ENCODE measurements at regions not wholly inside any gene's neighbourhood (a gene's known extent, or its start where the extent isn't known, plus 50 kb on each side); places are given as distances from the start of the nearest gene placed in this dataset.

- WGBS (ENCODE audit: insufficient coverage, insufficient read length) = no CpG with 5 or more reads among the region's 2 CpGs
- H3K27ac ChIP-seq (ENCODE audit: low read length) = no peak overlapping the region
- no peaks in the 10 kb centered on the region for H3K27me3 ChIP-seq (ENCODE audit: control insufficient read depth, insufficient read depth, low read length)
- no peak overlapping the region for H3K4me3 ChIP-seq (ENCODE audit: low read length)
- no peaks in the 10 kb centered on the region; the same call in 1 of the 2 replicates for H3K36me3 ChIP-seq (ENCODE audit: control insufficient read depth, insufficient read depth, low read length)
- no peak for DNase-seq (ENCODE audit: low read depth, low spot score)
- no peaks in the 10 kb centered on the region for H3K9me3 ChIP-seq (ENCODE audit: control insufficient read depth, insufficient read depth, low read length)
- no peaks in the 10 kb centered on the region for H3K4me1 ChIP-seq (ENCODE audit: control insufficient read depth, insufficient read depth, low read length)
These were observed 156.1 kb upstream of the VLDLR start for GRCh38 chr9:2465516-2465915.

GRCh38 chr9:2465921-2466460 is 155.6 kb upstream of the VLDLR start:
- H3K36me3 ChIP-seq (ENCODE audit: control insufficient read depth, insufficient read depth, low read length) = no peaks in the 10 kb centered on the region; the same call in 1 of the 2 replicates
- H3K4me3 ChIP-seq (ENCODE audit: low read length) = no peak overlapping the region
- no peaks in the 10 kb centered on the region for H3K4me1 ChIP-seq (ENCODE audit: control insufficient read depth, insufficient read depth, low read length)
- H3K27ac ChIP-seq (ENCODE audit: low read length) = no peak overlapping the region
- no peak for DNase-seq (ENCODE audit: low read depth, low spot score)
- WGBS (ENCODE audit: insufficient coverage, insufficient read length) = no CpG with 5 or more reads among the region's 1 CpG
- H3K27me3 ChIP-seq (ENCODE audit: control insufficient read depth, insufficient read depth, low read length) = no peaks in the 10 kb centered on the region
- no peaks in the 10 kb centered on the region for H3K9me3 ChIP-seq (ENCODE audit: control insufficient read depth, insufficient read depth, low read length)

GRCh38 chr9:2466703-2467102 is 154.9 kb upstream of the VLDLR start:
- DNase-seq (ENCODE audit: low read depth, low spot score) = no peak
- Histone ChIP-seq H3K27ac (ENCODE audit: low read length) (no peak overlapping the region), H3K36me3 (ENCODE audit: control insufficient read depth, insufficient read depth, low read length) (no peaks in the 10 kb centered on the region; the same call in 1 of the 2 replicates), H3K27me3 (ENCODE audit: control insufficient read depth, insufficient read depth, low read length) (no peaks in the 10 kb centered on the region), H3K9me3 (ENCODE audit: control insufficient read depth, insufficient read depth, low read length) (no peaks in the 10 kb centered on the region), H3K4me3 (ENCODE audit: low read length) (no peak overlapping the region), H3K4me1 (ENCODE audit: control insufficient read depth, insufficient read depth, low read length) (no peaks in the 10 kb centered on the region)
- WGBS (ENCODE audit: insufficient coverage, insufficient read length) = no CpG with 5 or more reads among the region's 6 CpGs

- H3K4me1 ChIP-seq (ENCODE audit: control insufficient read depth, insufficient read depth, low read length) = no peaks in the 10 kb centered on the region
- no peaks in the 10 kb centered on the region for H3K9me3 ChIP-seq (ENCODE audit: control insufficient read depth, insufficient read depth, low read length)
- H3K27ac ChIP-seq (ENCODE audit: low read length) = no peak overlapping the region
- WGBS (ENCODE audit: insufficient coverage, insufficient read length) = no CpG with 5 or more reads among the region's 6 CpGs
- no peak for DNase-seq (ENCODE audit: low read depth, low spot score)
- no peaks in the 10 kb centered on the region; the same call in 1 of the 2 replicates for H3K36me3 ChIP-seq (ENCODE audit: control insufficient read depth, insufficient read depth, low read length)
- no peak overlapping the region for H3K4me3 ChIP-seq (ENCODE audit: low read length)
- H3K27me3 ChIP-seq (ENCODE audit: control insufficient read depth, insufficient read depth, low read length) = no peaks in the 10 kb centered on the region
These were observed 151.8 kb upstream of the VLDLR start for GRCh38 chr9:2469681-2470221.

GRCh38 chr9:2473681-2474080 is 147.9 kb upstream of the VLDLR start:
- no CpG with 5 or more reads among the region's 1 CpG for WGBS (ENCODE audit: insufficient coverage, insufficient read length)
- no peaks in the 10 kb centered on the region for H3K27me3 ChIP-seq (ENCODE audit: control insufficient read depth, insufficient read depth, low read length)
- no peak overlapping the region for H3K27ac ChIP-seq (ENCODE audit: low read length)
- H3K9me3 ChIP-seq (ENCODE audit: control insufficient read depth, insufficient read depth, low read length) = no peaks in the 10 kb centered on the region
- no peaks in the 10 kb centered on the region for H3K4me1 ChIP-seq (ENCODE audit: control insufficient read depth, insufficient read depth, low read length)
- DNase-seq (ENCODE audit: low read depth, low spot score) = no peak
- H3K4me3 ChIP-seq (ENCODE audit: low read length) = no peak overlapping the region
- H3K36me3 ChIP-seq (ENCODE audit: control insufficient read depth, insufficient read depth, low read length) = no peaks in the 10 kb centered on the region

- H3K27me3 ChIP-seq (ENCODE audit: control insufficient read depth, insufficient read depth, low read length) = no peaks in the 10 kb centered on the region
- H3K36me3 ChIP-seq (ENCODE audit: control insufficient read depth, insufficient read depth, low read length) = no peaks in the 10 kb centered on the region
- WGBS (ENCODE audit: insufficient coverage, insufficient read length) = no CpG with 5 or more reads among the region's 1 CpG
- H3K9me3 ChIP-seq (ENCODE audit: control insufficient read depth, insufficient read depth, low read length) = no peaks in the 10 kb centered on the region
- no peak for DNase-seq (ENCODE audit: low read depth, low spot score)
- no peak overlapping the region for H3K4me3 ChIP-seq (ENCODE audit: low read length)
- H3K4me1 ChIP-seq (ENCODE audit: control insufficient read depth, insufficient read depth, low read length) = no peaks in the 10 kb centered on the region
- no peak overlapping the region for H3K27ac ChIP-seq (ENCODE audit: low read length)
These were observed 143.8 kb upstream of the VLDLR start for GRCh38 chr9:2477755-2478154.

GRCh38 chr9:2478421-2478820 is 143.2 kb upstream of the VLDLR start:
- Histone ChIP-seq H3K4me3 (ENCODE audit: low read length) (no peak overlapping the region), H3K27ac (ENCODE audit: low read length) (no peak overlapping the region), H3K27me3 (ENCODE audit: control insufficient read depth, insufficient read depth, low read length) (no peaks in the 10 kb centered on the region), H3K4me1 (ENCODE audit: control insufficient read depth, insufficient read depth, low read length) (no peaks in the 10 kb centered on the region), H3K9me3 (ENCODE audit: control insufficient read depth, insufficient read depth, low read length) (no peaks in the 10 kb centered on the region), H3K36me3 (ENCODE audit: control insufficient read depth, insufficient read depth, low read length) (no peaks in the 10 kb centered on the region)
- DNase-seq (ENCODE audit: low read depth, low spot score) = no peak
- no CpG with 5 or more reads among the region's 3 CpGs for WGBS (ENCODE audit: insufficient coverage, insufficient read length)

- H3K4me3 ChIP-seq (ENCODE audit: low read length) = no peak overlapping the region
- no peaks in the 10 kb centered on the region for H3K9me3 ChIP-seq (ENCODE audit: control insufficient read depth, insufficient read depth, low read length)
- H3K27me3 ChIP-seq (ENCODE audit: control insufficient read depth, insufficient read depth, low read length) = no peaks in the 10 kb centered on the region
- no peak overlapping the region for H3K27ac ChIP-seq (ENCODE audit: low read length)
- H3K36me3 ChIP-seq (ENCODE audit: control insufficient read depth, insufficient read depth, low read length) = no peaks in the 10 kb centered on the region
- H3K4me1 ChIP-seq (ENCODE audit: control insufficient read depth, insufficient read depth, low read length) = no peaks in the 10 kb centered on the region
- no peak for DNase-seq (ENCODE audit: low read depth, low spot score)
- no CpG with 5 or more reads among the region's 2 CpGs for WGBS (ENCODE audit: insufficient coverage, insufficient read length)
These were observed 142.5 kb upstream of the VLDLR start for GRCh38 chr9:2479056-2479565.

GRCh38 chr9:2480255-2480837 is 141.2 kb upstream of the VLDLR start:
- WGBS (ENCODE audit: insufficient coverage, insufficient read length) = no CpG with 5 or more reads among the region's 4 CpGs
- DNase-seq (ENCODE audit: low read depth, low spot score) = no peak
- Histone ChIP-seq H3K4me3 (ENCODE audit: low read length) (no peak overlapping the region), H3K36me3 (ENCODE audit: control insufficient read depth, insufficient read depth, low read length) (no peaks in the 10 kb centered on the region), H3K9me3 (ENCODE audit: control insufficient read depth, insufficient read depth, low read length) (no peaks in the 10 kb centered on the region), H3K4me1 (ENCODE audit: control insufficient read depth, insufficient read depth, low read length) (no peaks in the 10 kb centered on the region), H3K27me3 (ENCODE audit: control insufficient read depth, insufficient read depth, low read length) (no peaks in the 10 kb centered on the region), H3K27ac (ENCODE audit: low read length) (no peak overlapping the region)

- no CpG with 5 or more reads among the region's 3 CpGs for WGBS (ENCODE audit: insufficient coverage, insufficient read length)
These were observed 140.4 kb upstream of the VLDLR start for GRCh38 chr9:2481216-2481615.

GRCh38 chr9:2486988-2487387 is 134.6 kb upstream of the VLDLR start:
- Histone ChIP-seq H3K27ac (ENCODE audit: low read length) (no peak overlapping the region), H3K4me1 (ENCODE audit: control insufficient read depth, insufficient read depth, low read length) (no peaks in the 10 kb centered on the region), H3K36me3 (ENCODE audit: control insufficient read depth, insufficient read depth, low read length) (no peaks in the 10 kb centered on the region), H3K4me3 (ENCODE audit: low read length) (no peak overlapping the region), H3K27me3 (ENCODE audit: control insufficient read depth, insufficient read depth, low read length) (no peaks in the 10 kb centered on the region), H3K9me3 (ENCODE audit: control insufficient read depth, insufficient read depth, low read length) (no peaks in the 10 kb centered on the region)
- no peak for DNase-seq (ENCODE audit: low read depth, low spot score)

More at GRCh38 chr9:2481216-2481615, 140.4 kb upstream of the VLDLR start:
- Histone ChIP-seq H3K36me3 (ENCODE audit: control insufficient read depth, insufficient read depth, low read length) (no peaks in the 10 kb centered on the region), H3K27ac (ENCODE audit: low read length) (no peak overlapping the region), H3K9me3 (ENCODE audit: control insufficient read depth, insufficient read depth, low read length) (no peaks in the 10 kb centered on the region), H3K4me3 (ENCODE audit: low read length) (no peak overlapping the region), H3K4me1 (ENCODE audit: control insufficient read depth, insufficient read depth, low read length) (no peaks in the 10 kb centered on the region), H3K27me3 (ENCODE audit: control insufficient read depth, insufficient read depth, low read length) (no peaks in the 10 kb centered on the region)
- no peak for DNase-seq (ENCODE audit: low read depth, low spot score)
